ENCODE measurements at regions not wholly inside any gene's neighbourhood (a gene's known extent, or its start where the extent isn't known, plus 50 kb on each side); places are given as distances from the start of the nearest gene placed in this dataset.

GRCh38 chr6:137309078-137309762 lies 90.0 kb upstream of the IFNGR1 start:
- DNase-seq (ENCODE audit: low read depth): peak; percentile 87
- no peak for TF ChIP-seq CTCF (IDR thresholded peaks at IDR 0.05; ENCODE audit: control insufficient read depth, extremely low read depth, insufficient read depth)
- no peak overlapping the region for H3K4me3 ChIP-seq (ENCODE audit: low read depth, low read length)

GRCh38 chr6:137307163-137307854 lies 88.1 kb upstream of the IFNGR1 start:
- no peak for TF ChIP-seq CTCF (IDR thresholded peaks at IDR 0.05; ENCODE audit: control insufficient read depth, extremely low read depth, insufficient read depth)
- DNase-seq (ENCODE audit: low read depth): no peak
- no peak overlapping the region for H3K4me3 ChIP-seq (ENCODE audit: low read depth, low read length)

GRCh38 chr6:137305691-137306090 lies 86.5 kb upstream of the IFNGR1 start:
- no peak overlapping the region for H3K4me3 ChIP-seq (ENCODE audit: low read depth, low read length)
- no peak for TF ChIP-seq CTCF (IDR thresholded peaks at IDR 0.05; ENCODE audit: control insufficient read depth, extremely low read depth, insufficient read depth)
- DNase-seq (ENCODE audit: low read depth): no peak

GRCh38 chr6:137304020-137304780 lies 85.0 kb upstream of the IFNGR1 start:
- no peak overlapping the region for H3K4me3 ChIP-seq (ENCODE audit: low read depth, low read length)
- DNase-seq (ENCODE audit: low read depth): peak; percentile 19
- TF ChIP-seq CTCF (IDR thresholded peaks at IDR 0.05; ENCODE audit: control insufficient read depth, extremely low read depth, insufficient read depth): no peak

GRCh38 chr6:137303441-137303840 lies 84.3 kb upstream of the IFNGR1 start:
- no peak overlapping the region for H3K4me3 ChIP-seq (ENCODE audit: low read depth, low read length)
- DNase-seq (ENCODE audit: low read depth): no peak
- no peak for TF ChIP-seq CTCF (IDR thresholded peaks at IDR 0.05; ENCODE audit: control insufficient read depth, extremely low read depth, insufficient read depth)

- no peak for TF ChIP-seq CTCF (IDR thresholded peaks at IDR 0.05; ENCODE audit: control insufficient read depth, extremely low read depth, insufficient read depth)
- DNase-seq (ENCODE audit: low read depth): no peak
- H3K4me3 ChIP-seq (ENCODE audit: low read depth, low read length): no peak overlapping the region
Measured at GRCh38 chr6:137299681-137300080, 80.5 kb upstream of the IFNGR1 start.

All from LNCaP clone FGC (cell line).